ACC112 (cell line): ENCODE measurements at regions not wholly inside any gene's neighbourhood (a gene's known extent, or its start where the extent isn't known, plus 50 kb on each side); places are given as distances from the start of the nearest gene placed in this dataset.

Source experiments
- H2AFZ ChIP-seq: fragments of 200-600 bp; sonication (generic); one replicate; pipeline ENCODE4 v1.6.0; 2017; ENCODE audit warnings: antibody characterized with exemption, low read length; ENCODE audit not compliant: unreplicated experiment
- H3K27ac ChIP-seq: fragments of 200-600 bp; sonication (generic); 2 replicates; pipeline ENCODE4 v1.5.1; 2014; ENCODE audit warnings: low read depth, mild to moderate bottlenecking, antibody characterized with exemption, low read length, moderate library complexity
- H3K27me3 ChIP-seq: fragments of 200-600 bp; sonication (generic); 2 replicates; pipeline ENCODE4 v1.6.1; 2014; ENCODE audit warnings: mild to moderate bottlenecking, antibody characterized with exemption, low read length, moderate library complexity, mixed read lengths; ENCODE audit not compliant: insufficient read depth
- H3K36me3 ChIP-seq: fragments of 200-600 bp; sonication (generic); 2 replicates; pipeline ENCODE4 v1.6.1; 2016; ENCODE audit warnings: mild to moderate bottlenecking, antibody characterized with exemption, low read length, moderate library complexity, mixed read lengths; ENCODE audit not compliant: insufficient read depth
- H3K4me1 ChIP-seq: fragments of 200-600 bp; sonication (generic); one replicate; pipeline ENCODE4 v1.6.1; 2016; ENCODE audit warnings: low read length, mixed read lengths; ENCODE audit not compliant: insufficient read depth, unreplicated experiment, control insufficient read depth
- H3K4me3 ChIP-seq: fragments of 200-600 bp; sonication (generic); 2 replicates; pipeline ENCODE4 v1.5.1; 2014; ENCODE audit warnings: mild to moderate bottlenecking, low read depth, low read length
- H3K79me2 ChIP-seq: fragments of 200-600 bp; sonication (generic); one replicate; pipeline ENCODE4 v1.6.0; 2016; ENCODE audit warnings: low read length; ENCODE audit not compliant: control insufficient read depth, unreplicated experiment, insufficient read depth

- peak overlapping the region; percentile 62 for H3K27ac ChIP-seq
- H3K36me3 ChIP-seq, result no peaks in the 10 kb centered on the region
- no peaks in the 10 kb centered on the region for H3K27me3 ChIP-seq
- H2AFZ ChIP-seq, result peak overlapping the region; percentile 34
- peaks cover 34% of the 10 kb centered on the region for H3K4me1 ChIP-seq
- H3K79me2 ChIP-seq, result no peaks in the 10 kb centered on the region
- peak overlapping the region; percentile 24; the same call in 1 of the 2 replicates for H3K4me3 ChIP-seq
Observed at GRCh38 chr7:81331061-81332018, 412.5 kb upstream of the SEMA3C start.

DNA sequence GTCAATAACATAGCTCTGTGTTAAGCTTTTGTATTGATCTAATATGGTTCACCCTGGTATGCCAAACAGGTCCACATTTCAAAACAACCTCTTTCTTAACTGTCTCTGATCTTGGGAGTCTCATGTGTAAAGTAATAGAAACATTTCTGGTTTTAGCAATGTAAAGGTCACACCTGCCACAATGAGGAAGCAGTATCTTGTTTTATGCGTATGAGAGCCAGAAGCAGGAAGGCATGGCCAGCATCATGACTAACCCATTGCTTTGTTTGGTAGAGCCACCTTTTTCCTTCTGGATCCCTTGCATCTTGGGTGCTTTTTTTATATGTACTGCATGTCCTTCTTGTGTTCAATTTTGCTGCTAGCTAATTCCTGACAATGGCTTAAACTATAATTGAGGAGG lies 411.3 kb upstream of the SEMA3C start:
- Histone ChIP-seq H3K4me3 (no peak overlapping the region), H3K36me3 (no peaks in the 10 kb centered on the region)

DNA sequence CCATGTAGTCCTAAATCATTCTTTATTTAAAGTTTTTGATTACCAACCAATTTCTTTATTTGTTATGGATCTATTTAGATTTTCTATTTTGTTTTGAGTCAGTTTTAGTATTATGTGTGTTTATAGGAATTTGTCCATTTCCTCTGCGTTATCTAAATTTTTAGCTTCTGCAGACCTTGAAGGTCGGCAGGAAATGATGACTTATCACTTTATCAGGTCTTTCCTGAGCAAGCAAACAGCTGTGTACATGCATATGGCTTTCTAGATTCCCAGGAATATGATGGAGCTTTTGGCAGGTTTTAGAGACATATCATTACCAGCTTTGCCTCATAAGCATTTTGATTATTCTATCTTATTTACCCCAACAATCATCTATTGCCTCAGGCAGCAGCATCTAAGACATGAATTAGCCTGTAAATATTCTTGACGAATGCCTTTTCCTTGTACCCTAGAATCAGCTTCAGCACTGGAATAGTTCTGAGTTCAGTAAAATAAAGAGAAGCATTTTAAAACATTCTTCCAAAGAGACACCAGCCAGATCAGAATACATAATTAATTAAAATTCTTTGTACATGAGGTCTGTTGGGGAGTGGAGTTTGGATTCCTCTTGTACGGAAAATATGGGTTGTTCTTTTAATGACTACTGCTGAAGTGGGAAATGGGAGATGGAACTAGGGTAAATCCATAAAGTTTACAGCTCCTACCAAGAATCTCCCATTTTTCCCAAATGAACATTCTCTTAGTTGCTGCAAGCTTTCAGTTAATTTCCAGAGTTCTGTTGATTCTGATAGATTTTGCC lies 408.8 kb upstream of the SEMA3C start:
- Histone ChIP-seq H3K36me3 (no peaks in the 10 kb centered on the region), H3K27ac (no peak overlapping the region), H3K4me3 (no peak overlapping the region), H3K79me2 (no peaks in the 10 kb centered on the region), H2AFZ (no peak overlapping the region), H3K4me1 (peaks cover 28% of the 10 kb centered on the region), H3K27me3 (no peaks in the 10 kb centered on the region)

More for the DNA sequence above, 411.3 kb upstream of the SEMA3C start:
- H3K79me2 ChIP-seq, result no peaks in the 10 kb centered on the region
- no peaks in the 10 kb centered on the region for H3K27me3 ChIP-seq
- H3K4me1 ChIP-seq, result peaks cover 34% of the 10 kb centered on the region
- H3K27ac ChIP-seq, result no peak overlapping the region
- peak overlapping the region; percentile 12 for H2AFZ ChIP-seq

DNA sequence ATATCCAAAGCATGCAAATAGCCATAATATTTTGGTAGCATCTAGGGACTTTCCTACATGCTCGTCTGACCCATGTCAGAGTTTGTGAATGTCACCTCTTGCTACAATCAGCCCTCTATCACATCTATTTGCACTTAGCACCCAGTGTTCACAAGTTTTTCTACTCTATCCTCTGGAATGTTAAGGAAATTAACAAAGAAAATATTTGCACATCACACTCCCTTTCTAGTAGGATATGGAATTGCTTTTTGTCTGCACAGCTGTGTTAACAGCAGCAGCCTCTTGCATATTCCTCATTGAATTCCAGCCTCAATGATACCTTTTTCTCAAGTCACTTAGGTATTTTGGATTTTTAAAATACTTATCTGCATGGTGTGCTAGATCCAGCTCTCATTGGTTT lies 403.1 kb upstream of the SEMA3C start:
- H3K4me3 ChIP-seq, result no peak overlapping the region
- H3K79me2 ChIP-seq, result no peaks in the 10 kb centered on the region
- H3K27ac ChIP-seq, result no peak overlapping the region
- no peaks in the 10 kb centered on the region for H3K36me3 ChIP-seq
- H3K27me3 ChIP-seq, result no peaks in the 10 kb centered on the region
- H2AFZ ChIP-seq, result no peak overlapping the region
- peaks cover 2% of the 10 kb centered on the region for H3K4me1 ChIP-seq

DNA sequence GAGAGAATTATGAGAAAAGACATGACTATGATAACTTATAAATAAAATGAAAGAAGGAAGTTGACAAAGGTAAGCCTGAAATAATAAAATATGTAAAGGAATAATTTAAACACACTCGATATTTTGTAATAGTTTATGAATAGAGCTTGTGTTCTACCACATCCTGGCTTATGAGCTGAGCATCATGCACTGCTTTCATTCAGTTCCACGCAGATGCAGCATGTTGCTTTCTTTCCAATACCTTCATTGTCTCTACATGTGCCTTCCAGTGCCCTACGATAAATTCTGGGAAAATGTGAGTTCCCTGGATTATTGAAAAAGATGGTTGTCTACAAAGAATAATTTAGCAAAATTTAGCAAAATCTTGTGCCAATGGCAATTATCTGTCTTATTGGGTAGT lies 398.9 kb upstream of the SEMA3C start:
- no peak overlapping the region for H2AFZ ChIP-seq
- H3K4me3 ChIP-seq, result no peak overlapping the region
- no peaks in the 10 kb centered on the region for H3K36me3 ChIP-seq
- no peaks in the 10 kb centered on the region for H3K27me3 ChIP-seq
- no peaks in the 10 kb centered on the region for H3K79me2 ChIP-seq
- no peak overlapping the region for H3K27ac ChIP-seq
- no peaks in the 10 kb centered on the region for H3K4me1 ChIP-seq

DNA sequence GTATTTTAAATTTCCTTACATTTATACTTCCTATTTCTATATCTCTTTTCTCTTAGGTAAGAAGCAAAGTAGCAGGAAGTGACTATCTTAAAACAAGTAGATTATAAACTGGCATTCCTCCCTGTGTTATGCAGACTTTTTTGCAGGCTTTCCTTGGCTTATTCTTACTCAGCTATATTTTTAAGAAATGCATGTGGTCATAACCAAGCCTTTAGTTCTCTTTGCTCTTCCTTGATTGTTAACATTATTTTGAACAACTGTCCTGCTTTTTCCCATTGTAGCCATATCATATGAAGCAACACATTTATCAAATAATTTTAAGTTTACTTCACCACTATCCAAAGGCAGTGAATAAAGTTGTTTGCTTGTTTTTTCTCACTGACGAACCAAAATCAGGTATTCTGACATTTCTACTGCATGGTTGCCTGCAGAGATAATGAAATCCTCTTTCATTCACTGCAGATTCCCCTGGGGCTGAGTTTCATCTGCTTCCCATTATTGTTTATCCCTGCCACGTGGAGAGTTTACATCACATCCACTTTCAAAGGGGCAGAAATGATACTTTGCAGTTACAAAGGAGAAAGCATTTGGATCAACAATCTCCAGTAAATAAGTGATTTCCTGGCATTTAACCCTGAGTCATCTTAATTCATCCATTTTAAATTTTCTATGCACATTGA lies 389.9 kb upstream of the SEMA3C start:
- Histone ChIP-seq H3K36me3 (no peaks in the 10 kb centered on the region), H2AFZ (peak overlapping the region; percentile 27), H3K27ac (no peak overlapping the region)

DNA sequence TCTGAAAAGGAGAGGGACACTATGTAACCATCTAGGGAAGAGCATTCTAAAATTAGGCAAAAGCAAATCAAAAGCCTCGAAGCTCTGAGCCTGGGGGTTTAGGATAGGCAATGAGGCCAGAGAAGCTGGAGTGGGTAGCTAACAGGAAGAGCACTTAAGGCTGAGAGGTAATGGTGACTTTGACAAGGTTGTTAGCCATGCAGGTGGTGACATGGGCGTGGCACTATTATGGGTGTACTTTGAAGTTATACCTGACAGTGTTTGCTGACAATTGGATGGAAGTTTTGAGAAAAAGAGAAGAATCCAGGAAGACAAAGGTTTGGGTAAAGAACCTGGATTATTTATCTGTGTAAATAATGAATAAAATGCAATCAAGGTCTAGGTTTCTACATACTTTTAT lies 383.0 kb upstream of the SEMA3C start:
- Histone ChIP-seq H3K36me3 (no peaks in the 10 kb centered on the region), H3K4me3 (no peak overlapping the region), H3K27ac (no peak overlapping the region), H2AFZ (no peak overlapping the region), H3K27me3 (no peaks in the 10 kb centered on the region), H3K4me1 (peaks cover 38% of the 10 kb centered on the region), H3K79me2 (no peaks in the 10 kb centered on the region)

More for the DNA sequence above, 389.9 kb upstream of the SEMA3C start:
- no peak overlapping the region for H3K4me3 ChIP-seq
- H3K4me1 ChIP-seq, result peaks cover 9% of the 10 kb centered on the region
- no peaks in the 10 kb centered on the region for H3K79me2 ChIP-seq
- H3K27me3 ChIP-seq, result no peaks in the 10 kb centered on the region

DNA sequence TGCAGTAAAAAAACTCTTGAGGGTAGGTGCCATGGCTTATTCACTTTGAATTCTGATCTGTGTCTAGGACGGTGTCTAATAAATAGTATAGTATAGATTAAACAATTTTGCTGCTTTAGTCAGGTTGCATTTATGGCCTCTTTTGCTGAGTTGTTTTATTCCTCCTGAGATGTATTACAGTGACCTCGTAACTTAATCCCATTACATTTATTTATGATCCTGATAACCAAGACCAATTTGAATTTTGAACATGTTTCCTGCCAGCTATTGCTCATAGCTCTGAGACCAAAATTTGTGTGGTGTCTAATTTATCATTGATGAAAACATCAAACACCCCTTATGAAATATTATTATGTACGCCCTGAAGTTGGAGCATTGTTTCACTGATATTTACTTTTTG lies 381.9 kb upstream of the SEMA3C start:
- Histone ChIP-seq H3K27ac (no peak overlapping the region), H2AFZ (no peak overlapping the region), H3K27me3 (no peaks in the 10 kb centered on the region)

DNA sequence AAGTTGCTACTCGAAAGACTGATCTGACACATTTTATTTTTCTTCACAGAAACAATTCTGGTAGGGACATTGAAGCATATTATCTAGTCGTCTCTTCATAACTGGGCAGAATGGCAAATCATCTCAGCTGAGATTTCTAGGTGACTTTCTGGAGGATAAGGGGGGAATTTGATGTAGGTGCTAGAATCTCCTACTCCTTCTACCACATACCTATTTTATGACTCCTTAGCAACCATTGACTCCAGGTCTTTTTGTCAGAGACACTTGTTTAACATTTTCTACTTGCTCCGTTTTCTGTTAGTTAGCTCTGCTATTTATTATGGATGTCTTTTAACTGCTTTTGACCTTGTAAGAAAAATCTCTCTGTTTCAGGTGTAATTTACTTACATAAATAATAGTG lies 380.9 kb upstream of the SEMA3C start:
- Histone ChIP-seq H3K27me3 (no peaks in the 10 kb centered on the region), H2AFZ (no peak overlapping the region), H3K4me3 (0 out of 2 replicates have a peak overlapping the region, but pooled peaks have one; percentile 9), H3K27ac (peak overlapping the region; percentile 89), H3K79me2 (no peaks in the 10 kb centered on the region), H3K36me3 (no peaks in the 10 kb centered on the region), H3K4me1 (peaks cover 41% of the 10 kb centered on the region)

More for the DNA sequence above, 381.9 kb upstream of the SEMA3C start:
- H3K4me3 ChIP-seq, result no peak overlapping the region
- H3K36me3 ChIP-seq, result no peaks in the 10 kb centered on the region
- H3K4me1 ChIP-seq, result peaks cover 41% of the 10 kb centered on the region
- no peaks in the 10 kb centered on the region for H3K79me2 ChIP-seq

- Histone ChIP-seq H3K27ac (peak overlapping the region; percentile 89), H3K36me3 (no peaks in the 10 kb centered on the region), H3K79me2 (no peaks in the 10 kb centered on the region), H3K4me1 (peaks cover 41% of the 10 kb centered on the region), H2AFZ (peak overlapping the region; percentile 46), H3K27me3 (no peaks in the 10 kb centered on the region), H3K4me3 (peak overlapping the region; percentile 26)
Observed at GRCh38 chr7:81298951-81299666, 380.3 kb upstream of the SEMA3C start.
